Transverse colon (tissue), 3 donors: ENCODE measurements at regions not wholly inside any gene's neighbourhood (a gene's known extent, or its start where the extent isn't known, plus 50 kb on each side); places are given as distances from the start of the nearest gene placed in this dataset.

Experiments
- POLR2A ChIP-seq: fragments of 450-650 bp; IDR thresholded peaks from one replicate; pipeline ENCODE4 v1.6.1; 2016; ENCODE audit warnings: antibody characterized with exemption, mild to moderate bottlenecking, moderate library complexity
- TF ChIP-seq, protein P1 (sequence below), 5 experiments: fragments of 200-600 bp in 3 of 5; fragments of 450-650 bp in 2 of 5; sonication (generic) in 3 of 5; IDR thresholded peaks; 1 replicate in 2 of 5; 2 replicates in 3 of 5; pipeline ENCODE4 v1.5.1; 2016 to 2017; ENCODE audit warnings: antibody characterized with exemption in 5 of 5, inconsistent platforms in 3 of 5, mild to moderate bottlenecking in 2 of 5, moderate library complexity in 1 of 5

DNA sequence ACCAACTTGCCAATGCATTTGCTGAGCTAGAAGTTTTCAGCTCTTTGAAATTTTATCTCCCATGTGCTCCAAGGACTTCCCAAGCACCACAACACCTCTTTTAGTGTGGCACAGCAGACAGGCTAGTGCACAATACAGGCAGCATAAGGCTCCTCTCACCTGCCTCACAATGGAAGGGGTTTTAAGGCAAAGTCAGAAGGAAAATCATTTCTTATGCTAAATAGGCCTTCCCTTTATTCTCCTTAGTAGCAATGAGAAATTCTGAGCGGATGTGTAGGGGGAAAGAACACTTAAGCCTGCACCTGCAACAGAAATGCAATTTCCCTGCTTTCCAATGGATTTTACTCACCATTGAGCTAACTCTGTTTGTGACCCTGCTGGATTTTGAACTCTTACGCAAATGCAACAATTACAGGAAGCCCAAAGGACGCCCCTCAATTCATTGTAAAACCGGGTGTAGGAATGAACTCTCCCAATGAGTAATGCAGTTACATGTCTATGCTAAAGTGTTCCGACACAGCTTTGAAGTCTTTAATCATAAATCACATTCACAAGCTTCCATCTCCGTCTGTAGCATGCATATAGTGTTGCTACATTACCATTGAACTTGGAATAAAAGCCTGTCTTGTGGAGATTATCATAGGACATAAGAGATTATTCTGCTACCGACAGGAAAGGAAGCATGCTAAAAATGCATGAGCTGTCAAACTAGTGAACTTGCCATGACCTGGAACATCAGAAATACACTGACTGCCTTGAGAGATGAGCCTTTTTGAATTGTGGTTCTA is 1084.9 kb downstream of the RPA4 start:
- TF ChIP-seq, protein P1, sequence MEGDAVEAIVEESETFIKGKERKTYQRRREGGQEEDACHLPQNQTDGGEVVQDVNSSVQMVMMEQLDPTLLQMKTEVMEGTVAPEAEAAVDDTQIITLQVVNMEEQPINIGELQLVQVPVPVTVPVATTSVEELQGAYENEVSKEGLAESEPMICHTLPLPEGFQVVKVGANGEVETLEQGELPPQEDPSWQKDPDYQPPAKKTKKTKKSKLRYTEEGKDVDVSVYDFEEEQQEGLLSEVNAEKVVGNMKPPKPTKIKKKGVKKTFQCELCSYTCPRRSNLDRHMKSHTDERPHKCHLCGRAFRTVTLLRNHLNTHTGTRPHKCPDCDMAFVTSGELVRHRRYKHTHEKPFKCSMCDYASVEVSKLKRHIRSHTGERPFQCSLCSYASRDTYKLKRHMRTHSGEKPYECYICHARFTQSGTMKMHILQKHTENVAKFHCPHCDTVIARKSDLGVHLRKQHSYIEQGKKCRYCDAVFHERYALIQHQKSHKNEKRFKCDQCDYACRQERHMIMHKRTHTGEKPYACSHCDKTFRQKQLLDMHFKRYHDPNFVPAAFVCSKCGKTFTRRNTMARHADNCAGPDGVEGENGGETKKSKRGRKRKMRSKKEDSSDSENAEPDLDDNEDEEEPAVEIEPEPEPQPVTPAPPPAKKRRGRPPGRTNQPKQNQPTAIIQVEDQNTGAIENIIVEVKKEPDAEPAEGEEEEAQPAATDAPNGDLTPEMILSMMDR (IDR thresholded peaks at IDR 0.05): no peak
- no peak for TF ChIP-seq POLR2A
